ENCODE measurements at regions not wholly inside any gene's neighbourhood (a gene's known extent, or its start where the extent isn't known, plus 50 kb on each side); places are given as distances from the start of the nearest gene placed in this dataset.

- TF ChIP-seq, protein P1, sequence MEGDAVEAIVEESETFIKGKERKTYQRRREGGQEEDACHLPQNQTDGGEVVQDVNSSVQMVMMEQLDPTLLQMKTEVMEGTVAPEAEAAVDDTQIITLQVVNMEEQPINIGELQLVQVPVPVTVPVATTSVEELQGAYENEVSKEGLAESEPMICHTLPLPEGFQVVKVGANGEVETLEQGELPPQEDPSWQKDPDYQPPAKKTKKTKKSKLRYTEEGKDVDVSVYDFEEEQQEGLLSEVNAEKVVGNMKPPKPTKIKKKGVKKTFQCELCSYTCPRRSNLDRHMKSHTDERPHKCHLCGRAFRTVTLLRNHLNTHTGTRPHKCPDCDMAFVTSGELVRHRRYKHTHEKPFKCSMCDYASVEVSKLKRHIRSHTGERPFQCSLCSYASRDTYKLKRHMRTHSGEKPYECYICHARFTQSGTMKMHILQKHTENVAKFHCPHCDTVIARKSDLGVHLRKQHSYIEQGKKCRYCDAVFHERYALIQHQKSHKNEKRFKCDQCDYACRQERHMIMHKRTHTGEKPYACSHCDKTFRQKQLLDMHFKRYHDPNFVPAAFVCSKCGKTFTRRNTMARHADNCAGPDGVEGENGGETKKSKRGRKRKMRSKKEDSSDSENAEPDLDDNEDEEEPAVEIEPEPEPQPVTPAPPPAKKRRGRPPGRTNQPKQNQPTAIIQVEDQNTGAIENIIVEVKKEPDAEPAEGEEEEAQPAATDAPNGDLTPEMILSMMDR (IDR thresholded peaks at IDR 0.05; ENCODE audit: low read depth, low read length) = no peak
- TF ChIP-seq EZH2phosphoT487 (IDR thresholded peaks at IDR 0.05; ENCODE audit: low read depth) = no peak
These were observed 70.8 kb upstream of the SHISA3 start for GRCh38 chr4:42326524-42326923.
